ENCODE measurements at regions not wholly inside any gene's neighbourhood (a gene's known extent, or its start where the extent isn't known, plus 50 kb on each side); places are given as distances from the start of the nearest gene placed in this dataset.

- Histone ChIP-seq H3K36me3 (ENCODE audit: control insufficient read depth in 2 of 2, extremely low read depth in 1 of 2, insufficient read depth in 2 of 2, low read length in 2 of 2) (no peaks in the 10 kb centered on the region), H3K9me3 (replicated peaks; ENCODE audit: control insufficient read depth, insufficient read depth, low read length) (no peaks in the 10 kb centered on the region), H3K9ac (replicated peaks; ENCODE audit: extremely low read depth, insufficient read depth, low read length) (no peak overlapping the region), H3K9me1 (replicated peaks; ENCODE audit: control insufficient read depth, extremely low read depth, insufficient read depth, low read length) (no peaks in the 10 kb centered on the region), H3K4me3 (replicated peaks in 1 of 3; ENCODE audit: insufficient read depth in 1 of 3, low read depth in 1 of 3, low read length in 3 of 3) (no peak overlapping the region), H4K20me1 (replicated peaks; ENCODE audit: control insufficient read depth, extremely low read depth, insufficient read depth, low read length) (no peaks in the 10 kb centered on the region), H2AFZ (ENCODE audit: low read depth, low read length) (no peak overlapping the region), H3K79me2 (ENCODE audit: control insufficient read depth, insufficient read depth, low read length) (no peaks in the 10 kb centered on the region), H3K27ac (ENCODE audit: insufficient read depth, low read depth, low read length) (no peak overlapping the region), H3K27me3 (ENCODE audit: control insufficient read depth in 2 of 2, insufficient read depth in 2 of 2, low read length in 2 of 2) (no peaks in the 10 kb centered on the region), H3K4me1 (ENCODE audit: control insufficient read depth, extremely low read depth, insufficient read depth, low read length) (no peaks in the 10 kb centered on the region), H3K4me2 (ENCODE audit: insufficient read depth, low read length) (no peak overlapping the region)
- FAIRE-seq (no peak), DNase-seq (ENCODE audit: low read depth, low spot score) (no peak)
- no peak for TF ChIP-seq CTCF (IDR thresholded peaks at IDR 0.05; ENCODE audit: extremely low read depth in 1 of 2, insufficient read depth in 1 of 2, low read depth in 1 of 2, low read length in 2 of 2)
- TF ChIP-seq FOS (IDR thresholded peaks at IDR 0.05; ENCODE audit: borderline replicate concordance, insufficient read depth, low read length): no peak
- POLR2A ChIA-PET: no interaction called here
- intact Hi-C loops (cut with micrococcal nuclease): no loop called here
- CTCF ChIA-PET: no interaction called here
- BruUV-seq (replicated peaks): no TSS peak
- dilution Hi-C loops (cut with MboI; ENCODE audit: extremely low pct_ligation_motif_present, low sequenced_read_pairs): no loop called here
These were observed 595.9 kb downstream of the CENPC start for GRCh38 chr4:66949419-66949818.

- no peak for FAIRE-seq
- H3K27me3 ChIP-seq (ENCODE audit: control insufficient read depth in 2 of 2, insufficient read depth in 2 of 2, low read length in 2 of 2): no peaks in the 10 kb centered on the region
- no peak overlapping the region for H3K9ac ChIP-seq (replicated peaks; ENCODE audit: extremely low read depth, insufficient read depth, low read length)
- no TSS peak for BruUV-seq (replicated peaks)
- H3K4me3 ChIP-seq (replicated peaks in 1 of 3; ENCODE audit: insufficient read depth in 1 of 3, low read depth in 1 of 3, low read length in 3 of 3): no peak overlapping the region
- no peak overlapping the region for H2AFZ ChIP-seq (ENCODE audit: low read depth, low read length)
- intact Hi-C loops (cut with micrococcal nuclease) (no loop called here), dilution Hi-C loops (cut with MboI; ENCODE audit: extremely low pct_ligation_motif_present, low sequenced_read_pairs) (no loop called here)
- no peaks in the 10 kb centered on the region for H3K79me2 ChIP-seq (ENCODE audit: control insufficient read depth, insufficient read depth, low read length)
- POLR2A ChIA-PET: no interaction called here
- H3K36me3 ChIP-seq (ENCODE audit: control insufficient read depth in 2 of 2, extremely low read depth in 1 of 2, insufficient read depth in 2 of 2, low read length in 2 of 2): no peaks in the 10 kb centered on the region
- no peak for TF ChIP-seq POLR2A (IDR thresholded peaks at IDR 0.05; ENCODE audit: low read depth, low read length)
- no peak for TF ChIP-seq MAX (IDR thresholded peaks at IDR 0.05; ENCODE audit: insufficient read depth, insufficient read length)
- TF ChIP-seq CTCF (IDR thresholded peaks at IDR 0.05; ENCODE audit: extremely low read depth in 1 of 2, insufficient read depth in 1 of 2, low read depth in 1 of 2, low read length in 2 of 2): no peak
- no peak for TF ChIP-seq POLR2AphosphoS5 (IDR thresholded peaks at IDR 0.05; ENCODE audit: insufficient read depth, low read depth, low read length)
- no peak for TF ChIP-seq JUN (IDR thresholded peaks at IDR 0.05; ENCODE audit: borderline replicate concordance, insufficient read depth, insufficient read length, low read depth)
- no peak for TF ChIP-seq FOS (IDR thresholded peaks at IDR 0.05; ENCODE audit: borderline replicate concordance, insufficient read depth, low read length)
- TF ChIP-seq EZH2 (IDR thresholded peaks at IDR 0.05; ENCODE audit: borderline replicate concordance, low read depth, low read length, severe bottlenecking): no peak
- TF ChIP-seq MYC (IDR thresholded peaks at IDR 0.05; ENCODE audit: low read depth, low read length): no peak
- TF ChIP-seq GATA2 (IDR thresholded peaks at IDR 0.05; ENCODE audit: insufficient read depth, insufficient read length, low read depth, low read length): no peak
- no peak overlapping the region for H3K4me2 ChIP-seq (ENCODE audit: insufficient read depth, low read length)
- no peaks in the 10 kb centered on the region for H3K9me3 ChIP-seq (replicated peaks; ENCODE audit: control insufficient read depth, insufficient read depth, low read length)
- no peaks in the 10 kb centered on the region for H4K20me1 ChIP-seq (replicated peaks; ENCODE audit: control insufficient read depth, extremely low read depth, insufficient read depth, low read length)
- DNase-seq (ENCODE audit: low read depth, low spot score): no peak
- H3K9me1 ChIP-seq (replicated peaks; ENCODE audit: control insufficient read depth, extremely low read depth, insufficient read depth, low read length): no peaks in the 10 kb centered on the region
- no peaks in the 10 kb centered on the region for H3K4me1 ChIP-seq (ENCODE audit: control insufficient read depth, extremely low read depth, insufficient read depth, low read length)
- H3K27ac ChIP-seq (ENCODE audit: insufficient read depth, low read depth, low read length): no peak overlapping the region
- CTCF ChIA-PET: no interaction called here
These were observed 598.5 kb downstream of the CENPC start for GRCh38 chr4:66946761-66947160.

Measured in endothelial cell of umbilical vein (primary cell).